ENCODE measurements at regions not wholly inside any gene's neighbourhood (a gene's known extent, or its start where the extent isn't known, plus 50 kb on each side); places are given as distances from the start of the nearest gene placed in this dataset.

GRCh38 chr15:95910643-95911212 is 419.8 kb upstream of the NR2F2 start:
- DNase-seq: no peak

GRCh38 chr15:95911570-95912279 is 418.8 kb upstream of the NR2F2 start:
- DNase-seq: no peak

DNA sequence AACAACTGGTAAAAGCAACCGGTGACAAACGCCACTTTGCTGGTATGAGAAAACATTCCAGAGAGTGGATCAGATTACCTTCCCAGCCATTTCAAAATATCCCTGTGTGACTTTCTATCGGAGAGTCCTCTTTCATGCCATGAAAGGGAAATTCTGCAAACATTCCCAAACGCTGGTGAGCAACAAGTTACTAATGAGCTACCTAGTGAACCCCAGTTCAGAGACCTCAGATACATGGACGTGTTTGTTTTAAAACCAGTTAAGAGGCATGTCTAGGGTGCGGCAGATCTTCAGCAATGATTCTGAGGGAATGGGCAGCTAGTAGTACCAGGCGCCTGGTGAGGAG is 418.2 kb upstream of the NR2F2 start:
- DNase-seq: no peak

DNA sequence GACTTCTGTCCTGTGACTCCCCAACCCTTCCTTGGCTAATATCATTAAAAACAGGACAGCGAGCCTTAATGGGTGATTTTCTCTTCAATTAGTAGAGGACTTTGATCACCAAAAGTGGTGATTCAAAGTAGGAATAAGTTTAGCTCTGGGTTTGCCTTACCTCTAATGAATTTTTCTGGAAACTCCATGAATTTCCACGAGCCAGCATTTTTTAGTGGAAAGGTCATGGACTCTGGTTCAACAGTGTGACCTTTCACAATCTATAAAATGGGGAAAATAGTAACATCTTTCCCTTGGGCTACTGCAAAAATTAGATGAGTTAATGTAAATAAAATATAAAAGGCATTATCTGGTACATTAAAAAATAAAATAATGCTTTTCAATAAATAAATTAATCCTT is 417.8 kb upstream of the NR2F2 start:
- DNase-seq: no peak

DNA sequence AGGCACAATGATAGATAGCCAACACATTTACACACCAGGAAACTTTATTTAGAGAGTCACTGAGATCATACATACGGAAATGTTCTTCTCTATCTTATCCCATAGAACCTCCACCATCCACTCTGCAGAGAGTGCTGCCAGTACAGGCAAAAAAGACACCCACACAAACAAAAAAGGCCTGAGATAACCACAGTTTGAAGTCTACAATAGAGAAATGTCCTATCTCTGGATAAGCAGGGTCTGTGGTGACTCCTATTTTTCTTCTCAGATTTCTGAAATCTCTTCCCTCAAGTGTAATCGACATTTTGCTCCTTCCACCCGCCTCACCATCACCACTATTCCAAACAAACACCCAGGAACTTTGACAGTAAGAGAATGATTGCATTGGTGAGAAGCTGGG is 413.9 kb upstream of the NR2F2 start:
- no peak for DNase-seq

- DNase-seq: no peak
Measured at GRCh38 chr15:95918525-95918924, 412.0 kb upstream of the NR2F2 start.

- no peak for DNase-seq
Measured at GRCh38 chr15:95919460-95919859, 411.0 kb upstream of the NR2F2 start.

DNA sequence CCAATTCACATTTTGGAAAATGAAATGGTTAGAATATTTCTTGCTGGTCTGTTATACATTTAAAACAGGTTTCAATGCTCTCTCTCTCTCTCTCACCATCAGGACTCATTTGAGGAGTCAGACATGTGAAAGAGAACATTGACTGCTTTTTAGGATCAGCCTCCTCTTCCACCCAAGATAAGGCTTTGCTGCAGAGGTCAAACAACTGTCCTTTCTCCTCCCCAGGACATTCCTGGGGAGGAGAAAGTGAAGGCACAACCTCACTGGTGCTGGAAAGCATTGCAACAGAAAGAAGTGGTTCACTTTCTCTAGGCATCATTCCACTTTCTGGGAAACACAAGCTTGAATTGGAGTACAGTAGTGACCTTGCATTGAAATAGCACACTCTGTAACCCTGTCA is 409.1 kb upstream of the NR2F2 start:
- no peak for DNase-seq

- DNase-seq: no peak
Measured at GRCh38 chr15:95922431-95922830, 408.1 kb upstream of the NR2F2 start.

DNA sequence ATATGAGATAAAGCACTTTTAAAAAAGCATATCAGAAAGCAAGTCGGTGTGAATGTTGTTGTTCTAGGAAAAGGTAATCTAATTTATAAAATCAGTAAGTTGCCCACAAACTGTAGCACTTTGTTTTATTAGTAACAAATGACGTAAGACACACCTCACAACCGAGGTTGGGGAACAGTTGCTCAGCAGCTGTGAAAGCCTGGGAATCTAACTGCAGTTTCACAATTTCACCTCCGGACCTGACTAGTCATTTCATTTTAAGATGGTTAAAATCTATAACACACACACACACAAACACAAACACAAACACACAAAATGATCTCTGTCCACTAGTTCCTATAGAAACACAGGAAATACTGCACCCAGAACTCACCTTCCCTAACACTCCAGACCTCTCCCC is 406.7 kb upstream of the NR2F2 start:
- DNase-seq: no peak

DNA sequence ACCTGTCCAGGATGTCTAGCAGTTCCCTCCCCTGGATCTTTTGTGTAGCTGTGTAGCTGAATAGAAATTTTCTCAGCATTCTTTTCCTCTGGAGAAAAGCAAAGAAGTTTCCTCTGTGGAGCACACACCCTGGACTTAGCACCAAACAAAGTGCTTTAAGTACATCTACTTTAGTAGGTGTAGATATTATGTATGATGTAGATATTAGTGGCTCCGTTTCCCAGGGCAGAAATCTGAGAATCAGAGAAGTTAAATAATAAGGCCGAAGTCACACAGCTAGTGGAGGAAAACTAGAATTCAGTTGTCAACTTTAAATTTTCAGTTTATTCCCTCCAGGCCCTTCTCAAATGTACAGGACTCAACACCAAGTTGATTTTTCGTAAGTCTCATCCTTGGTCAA is 401.7 kb upstream of the NR2F2 start:
- DNase-seq: no peak

- DNase-seq: no peak
Measured at GRCh38 chr15:95929232-95929846, 401.2 kb upstream of the NR2F2 start.

DNA sequence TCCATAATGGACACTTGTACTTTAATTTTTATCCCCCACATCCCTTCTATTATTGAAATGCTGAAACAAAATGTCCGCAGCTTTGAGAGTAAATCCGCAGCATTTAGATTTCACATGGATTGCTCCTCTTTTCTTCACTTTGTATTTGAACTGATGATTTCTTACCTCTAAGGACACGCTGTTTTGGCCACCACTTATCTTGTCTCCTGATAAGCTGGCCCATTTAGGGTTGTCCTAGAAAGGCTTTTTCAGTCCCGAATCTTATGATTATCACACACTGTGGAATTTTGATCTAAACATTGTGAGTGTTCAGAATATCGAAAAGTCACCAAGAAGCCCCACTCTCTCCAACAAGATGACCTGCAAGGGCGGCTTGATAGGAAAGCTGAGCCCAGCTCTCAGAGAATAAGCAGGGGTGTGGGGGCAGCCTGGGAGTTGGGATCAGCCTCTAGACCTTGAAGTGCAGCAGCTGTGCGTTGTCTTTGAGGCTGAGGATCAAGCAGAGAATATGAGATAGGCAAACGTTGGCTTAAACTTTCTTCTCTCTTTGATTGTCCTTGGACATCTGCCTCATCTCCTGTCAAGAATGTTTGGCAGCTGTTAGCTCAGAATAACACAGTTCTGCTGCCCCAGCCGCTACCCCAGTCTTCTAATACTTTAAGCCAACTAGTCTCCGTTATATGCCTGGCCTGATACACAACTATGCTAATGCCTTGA is 399.7 kb upstream of the NR2F2 start:
- no peak for DNase-seq

GRCh38 chr15:95931619-95932018 is 398.9 kb upstream of the NR2F2 start:
- no peak for DNase-seq

- no peak for DNase-seq
Measured at GRCh38 chr15:95932141-95932540, 398.4 kb upstream of the NR2F2 start.

DNA sequence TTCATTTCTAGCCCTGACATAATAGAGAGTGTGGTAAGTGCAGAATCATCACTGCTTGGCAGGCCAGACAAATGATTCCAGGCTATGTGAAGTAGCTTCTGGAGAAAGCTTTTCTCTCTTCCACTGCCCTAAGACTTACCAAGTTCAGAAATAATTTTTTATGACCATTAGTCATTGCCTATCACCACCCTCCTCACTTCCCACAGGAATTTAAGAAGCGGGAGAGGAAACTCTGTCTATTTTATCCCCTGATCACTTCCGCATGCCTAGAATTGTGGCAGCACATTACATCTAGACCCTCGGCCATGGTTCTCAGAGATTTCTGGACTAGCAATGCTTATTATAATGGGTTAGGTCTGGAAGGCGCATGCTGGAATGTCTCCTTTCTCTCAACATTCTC is 397.8 kb upstream of the NR2F2 start:
- no peak for DNase-seq

GRCh38 chr15:95935852-95936251 is 394.6 kb upstream of the NR2F2 start:
- no peak for DNase-seq

DNA sequence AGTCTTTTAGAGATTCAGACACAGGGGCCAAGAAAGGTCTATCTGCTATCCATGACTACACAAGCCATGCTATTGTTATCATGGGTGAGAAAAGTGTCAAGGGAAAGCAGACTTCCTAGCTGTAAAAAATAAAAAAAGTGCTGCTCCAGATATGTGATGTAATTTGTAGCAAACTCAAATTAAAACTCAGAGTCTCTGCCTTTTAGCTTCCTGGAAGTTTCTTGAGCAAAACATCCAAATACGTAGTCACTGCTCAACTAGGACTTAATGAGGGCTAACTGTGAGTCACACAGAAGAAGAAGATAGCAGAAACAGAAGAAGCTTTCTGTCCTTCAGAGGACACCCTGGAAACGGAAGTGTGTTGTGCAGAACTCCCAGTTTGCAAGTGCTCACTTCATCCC is 393.4 kb upstream of the NR2F2 start:
- no peak for DNase-seq

GRCh38 chr15:95940431-95940985 is 390.0 kb upstream of the NR2F2 start:
- no peak for DNase-seq

DNA sequence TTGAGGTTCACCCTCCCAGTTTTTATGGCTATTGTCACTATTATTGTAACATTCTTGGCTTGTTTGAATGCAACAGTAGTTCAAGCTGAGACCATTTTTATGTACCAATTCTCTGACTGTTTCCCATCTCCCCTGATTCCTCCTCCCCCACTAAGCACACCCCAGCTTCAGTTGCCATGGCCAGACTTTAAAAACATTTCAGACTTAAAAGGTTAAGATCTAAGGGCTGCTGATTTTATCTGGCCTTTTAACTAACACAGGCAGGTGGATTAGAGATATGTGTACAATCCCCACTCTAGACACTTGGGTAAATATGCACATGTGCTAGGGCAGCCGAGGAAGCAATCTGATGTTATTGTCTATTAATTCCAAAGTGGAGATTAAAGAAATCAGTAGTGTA is 386.3 kb upstream of the NR2F2 start:
- DNase-seq: no peak

- no peak for DNase-seq
Measured at GRCh38 chr15:95944661-95945255, 385.7 kb upstream of the NR2F2 start.

- no peak for DNase-seq
Measured at GRCh38 chr15:95946241-95946640, 384.3 kb upstream of the NR2F2 start.

- DNase-seq: no peak
Measured at GRCh38 chr15:95946926-95947325, 383.6 kb upstream of the NR2F2 start.

Measured in suppressor macrophage treated with lipopolysaccharide for 4 hours (primary cell).